ENCODE measurements at regions not wholly inside any gene's neighbourhood (a gene's known extent, or its start where the extent isn't known, plus 50 kb on each side); places are given as distances from the start of the nearest gene placed in this dataset.
"Not testable (repeated sequence)": the region's sequence is repeated elsewhere in the genome, so short reads cannot be mapped to it uniquely, and the experiment has no call there.

DNA sequence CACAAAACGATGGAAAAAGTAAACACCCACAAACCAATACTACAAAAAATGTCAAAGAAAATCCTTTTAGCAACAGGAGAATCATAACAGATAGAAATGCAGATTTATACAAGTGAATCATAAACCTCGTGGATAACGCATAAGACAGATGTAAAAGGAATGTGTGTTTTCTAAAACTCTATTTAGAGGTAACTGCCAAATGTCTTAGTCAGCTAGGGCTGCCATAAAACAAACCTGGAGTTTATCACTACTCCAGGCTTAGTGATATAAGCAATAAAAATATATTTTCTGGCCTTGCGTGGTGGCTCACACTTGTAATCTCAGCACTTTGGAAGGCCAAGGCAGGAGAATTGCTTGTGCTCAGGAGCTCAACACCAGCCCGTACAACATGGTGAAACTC is 1633.5 kb downstream of the NLGN4Y start:
- H3K27me3 Mint-ChIP-seq (ENCODE audit: low read depth): no peaks in the 10 kb centered on the region

DNA sequence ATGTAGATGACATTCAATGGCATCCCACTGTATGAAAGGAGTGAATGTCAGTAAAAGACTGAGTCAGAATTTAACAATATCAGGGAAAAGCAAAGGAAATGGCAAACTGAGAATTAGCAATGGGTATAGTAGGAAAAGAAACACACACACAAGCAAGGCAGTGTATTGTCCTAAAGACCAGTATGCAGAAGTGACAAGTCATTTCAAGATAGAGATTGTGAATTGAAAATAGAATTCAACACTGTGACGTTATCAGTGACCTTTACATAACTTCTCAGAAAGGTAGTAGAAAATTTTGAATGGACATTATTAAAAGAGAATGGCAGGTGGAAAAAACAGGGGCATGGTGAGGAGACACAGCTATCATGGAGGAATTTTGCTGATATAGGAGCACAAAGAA is 1651.4 kb downstream of the NLGN4Y start:
- H3K9me3 Mint-ChIP-seq; H3K27ac Mint-ChIP-seq; H3K4me1 Mint-ChIP-seq; CTCF ChIA-PET; H3K27me3 Mint-ChIP-seq (ENCODE audit: low read depth); DNase-seq (ENCODE audit: low spot score); ATAC-seq; H3K4me3 Mint-ChIP-seq; POLR2A ChIA-PET; H3K36me3 Mint-ChIP-seq: not testable (repeated sequence)

More for the DNA sequence above, 1633.5 kb downstream of the NLGN4Y start:
- Mint-ChIP-seq H3K36me3 (peaks cover 4% of the 10 kb centered on the region), H3K4me3 (no peak overlapping the region), H3K27ac (no peak overlapping the region), H3K4me1 (no peaks in the 10 kb centered on the region), H3K9me3 (peaks cover 7% of the 10 kb centered on the region)
- ChIA-PET CTCF (no interaction called here), POLR2A (no interaction called here)
- TF ChIP-seq IRF2 (CRISPR knock-in tag; IDR thresholded peaks at IDR 0.05; ENCODE audit: borderline replicate concordance, low read depth) (no peak), CBFB (CRISPR knock-in tag; IDR thresholded peaks at IDR 0.05; ENCODE audit: low read depth) (no peak), GTF2I (CRISPR knock-in tag; conservative IDR thresholded peaks at IDR 0.05) (no peak), NFE2L1 (CRISPR knock-in tag; IDR thresholded peaks at IDR 0.05) (no peak), KAT7 (CRISPR knock-in tag; IDR thresholded peaks at IDR 0.05; ENCODE audit: borderline replicate concordance) (no peak), NR3C1 (CRISPR knock-in tag; conservative IDR thresholded peaks at IDR 0.05; ENCODE audit: low read depth) (no peak), NFYB (CRISPR knock-in tag; conservative IDR thresholded peaks at IDR 0.05; ENCODE audit: low read depth) (no peak), ZNF317 (CRISPR knock-in tag; IDR thresholded peaks at IDR 0.05; ENCODE audit: borderline replicate concordance, low read depth) (no peak), TP53 (CRISPR knock-in tag; IDR thresholded peaks at IDR 0.05) (no peak), ZNF416 (CRISPR knock-in tag; IDR thresholded peaks at IDR 0.05) (no peak), ZNF423 (CRISPR knock-in tag; IDR thresholded peaks at IDR 0.05) (no peak), ZNF532 (CRISPR knock-in tag; IDR thresholded peaks at IDR 0.05; ENCODE audit: borderline replicate concordance) (no peak)
- TF ChIP-seq, protein P1, sequence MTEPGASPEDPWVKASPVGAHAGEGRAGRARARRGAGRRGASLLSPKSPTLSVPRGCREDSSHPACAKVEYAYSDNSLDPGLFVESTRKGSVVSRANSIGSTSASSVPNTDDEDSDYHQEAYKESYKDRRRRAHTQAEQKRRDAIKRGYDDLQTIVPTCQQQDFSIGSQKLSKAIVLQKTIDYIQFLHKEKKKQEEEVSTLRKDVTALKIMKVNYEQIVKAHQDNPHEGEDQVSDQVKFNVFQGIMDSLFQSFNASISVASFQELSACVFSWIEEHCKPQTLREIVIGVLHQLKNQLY (CRISPR knock-in tag; IDR thresholded peaks at IDR 0.05): no peak
- TF ChIP-seq, protein P2, sequence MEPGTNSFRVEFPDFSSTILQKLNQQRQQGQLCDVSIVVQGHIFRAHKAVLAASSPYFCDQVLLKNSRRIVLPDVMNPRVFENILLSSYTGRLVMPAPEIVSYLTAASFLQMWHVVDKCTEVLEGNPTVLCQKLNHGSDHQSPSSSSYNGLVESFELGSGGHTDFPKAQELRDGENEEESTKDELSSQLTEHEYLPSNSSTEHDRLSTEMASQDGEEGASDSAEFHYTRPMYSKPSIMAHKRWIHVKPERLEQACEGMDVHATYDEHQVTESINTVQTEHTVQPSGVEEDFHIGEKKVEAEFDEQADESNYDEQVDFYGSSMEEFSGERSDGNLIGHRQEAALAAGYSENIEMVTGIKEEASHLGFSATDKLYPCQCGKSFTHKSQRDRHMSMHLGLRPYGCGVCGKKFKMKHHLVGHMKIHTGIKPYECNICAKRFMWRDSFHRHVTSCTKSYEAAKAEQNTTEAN (CRISPR knock-in tag; IDR thresholded peaks at IDR 0.05): no peak
- no peak for ATAC-seq
- no peak for DNase-seq (ENCODE audit: low spot score)

DNA sequence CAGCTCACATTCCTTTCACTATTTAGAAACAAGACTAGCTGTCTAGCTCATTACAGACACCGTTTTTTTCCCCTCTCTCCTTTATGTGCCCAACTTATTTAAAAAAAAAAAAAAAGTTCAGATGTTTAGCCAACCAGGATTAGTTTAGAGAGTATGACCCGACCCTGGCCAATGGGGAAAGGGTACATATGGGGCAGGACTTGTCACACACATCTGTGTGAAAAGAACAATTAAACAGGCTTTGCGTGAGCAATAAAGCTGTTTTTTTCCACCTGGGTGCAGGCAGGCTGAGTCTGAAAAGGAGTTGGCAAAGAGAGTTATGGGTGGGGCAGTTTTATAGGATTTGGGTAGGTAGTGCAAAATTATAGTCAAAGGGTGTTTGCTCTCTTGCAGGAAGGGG is 1674.5 kb downstream of the CDY2B start:
- H3K9me3 Mint-ChIP-seq; CTCF ChIA-PET; H3K27ac Mint-ChIP-seq; H3K4me1 Mint-ChIP-seq; POLR2A ChIA-PET; H3K4me3 Mint-ChIP-seq; ATAC-seq; H3K27me3 Mint-ChIP-seq (ENCODE audit: low read depth); DNase-seq (ENCODE audit: low spot score); H3K36me3 Mint-ChIP-seq: not testable (repeated sequence)

- ATAC-seq; H3K36me3 Mint-ChIP-seq; H3K4me1 Mint-ChIP-seq; H3K4me3 Mint-ChIP-seq; POLR2A ChIA-PET; DNase-seq (ENCODE audit: low spot score); H3K27ac Mint-ChIP-seq; CTCF ChIA-PET; H3K9me3 Mint-ChIP-seq; H3K27me3 Mint-ChIP-seq (ENCODE audit: low read depth): not testable (repeated sequence)
Measured at GRCh38 chrY:16243322-16243721, 1636.7 kb downstream of the CDY2B start.

GRCh38 chrY:16254551-16255295 is 1625.3 kb downstream of the CDY2B start:
- H3K9me3 Mint-ChIP-seq; CTCF ChIA-PET; H3K36me3 Mint-ChIP-seq; H3K27me3 Mint-ChIP-seq (ENCODE audit: low read depth); DNase-seq (ENCODE audit: low spot score); ATAC-seq; POLR2A ChIA-PET; H3K4me3 Mint-ChIP-seq; H3K4me1 Mint-ChIP-seq; H3K27ac Mint-ChIP-seq: not testable (repeated sequence)

DNA sequence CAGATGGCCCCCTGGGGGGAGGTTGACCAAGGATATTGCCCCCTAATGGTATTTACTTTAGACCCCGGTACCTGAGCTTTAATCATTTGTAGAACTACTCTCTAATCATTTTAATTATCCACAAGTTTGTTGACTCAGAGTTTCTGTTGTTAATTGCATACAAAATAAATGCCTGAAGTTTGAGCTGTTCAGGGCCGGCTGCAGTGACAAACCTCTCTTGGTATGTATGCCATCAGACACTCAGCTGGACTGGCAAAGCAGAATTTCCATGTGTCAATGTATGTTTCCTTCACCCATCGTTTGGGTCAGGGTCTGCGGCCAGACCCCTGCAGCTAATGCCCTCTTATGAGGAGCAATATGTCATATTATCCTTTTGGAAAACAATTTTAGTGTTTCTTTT is 1624.2 kb downstream of the CDY2B start:
- ATAC-seq, H3K27ac Mint-ChIP-seq, POLR2A ChIA-PET: not testable (repeated sequence)

More for the DNA sequence above, 1624.2 kb downstream of the CDY2B start:
- H3K27me3 Mint-ChIP-seq (ENCODE audit: low read depth); DNase-seq (ENCODE audit: low spot score); CTCF ChIA-PET; H3K4me1 Mint-ChIP-seq; H3K4me3 Mint-ChIP-seq; H3K9me3 Mint-ChIP-seq; H3K36me3 Mint-ChIP-seq: not testable (repeated sequence)
